Astrocyte (in vitro differentiated cells and primary cell): ENCODE measurements at regions not wholly inside any gene's neighbourhood (a gene's known extent, or its start where the extent isn't known, plus 50 kb on each side); places are given as distances from the start of the nearest gene placed in this dataset.

Experiments
- DNase-seq: peaks from one replicate; pipeline ENCODE4 v3.0.0-alpha.2; 2010; ENCODE audit warnings: low read depth
- FAIRE-seq: peaks from 2 replicates; lab custom pipeline; 2011; peaks lifted over from hg19 to GRCh38; lab: Jason Lieb, UNC
- H2AFZ ChIP-seq: 2 replicates; pipeline ENCODE4 v1.6.0; 2012; ENCODE audit warnings: low read depth, low read length, inconsistent platforms
- H3K27ac ChIP-seq: 2 replicates; pipeline ENCODE4 v1.5.1; 2011; ENCODE audit warnings: low read depth, low read length, inconsistent platforms
- H3K27me3 ChIP-seq: 2 replicates; pipeline ENCODE4 v1.6.0; 2011; ENCODE audit warnings: low read length, inconsistent platforms; ENCODE audit not compliant: insufficient read depth
- H3K36me3 ChIP-seq: 2 replicates; pipeline ENCODE4 v1.5.1; 2011; ENCODE audit warnings: low read length, inconsistent platforms; ENCODE audit not compliant: insufficient read depth
- H3K4me1 ChIP-seq: 2 replicates; pipeline ENCODE4 v1.5.1; 2011; ENCODE audit warnings: low read length, inconsistent platforms; ENCODE audit not compliant: insufficient read depth
- H3K4me2 ChIP-seq: 2 replicates; pipeline ENCODE4 v1.6.0; 2012; ENCODE audit warnings: low read length, inconsistent platforms
- H3K4me3 ChIP-seq: 2 replicates; pipeline ENCODE4 v1.5.1; 2011; ENCODE audit warnings: low read depth, mild to moderate bottlenecking, low read length, inconsistent platforms; ENCODE audit not compliant: insufficient read depth
- H3K79me2 ChIP-seq: 2 replicates; pipeline ENCODE4 v1.6.0; 2012; ENCODE audit warnings: mild to moderate bottlenecking, low read length, inconsistent platforms; ENCODE audit not compliant: insufficient read depth
- H3K9ac ChIP-seq: 2 replicates; pipeline ENCODE4 v1.6.0; 2012; ENCODE audit warnings: mild to moderate bottlenecking, low read length, inconsistent platforms
- H3K9me3 ChIP-seq: 2 replicates; pipeline ENCODE4 v1.5.1; 2012; ENCODE audit warnings: low read depth, mild to moderate bottlenecking, low read length, inconsistent platforms; ENCODE audit not compliant: insufficient read depth
- H4K20me1 ChIP-seq: 2 replicates; pipeline ENCODE4 v1.6.0; 2012; ENCODE audit warnings: low read length, inconsistent platforms; ENCODE audit not compliant: insufficient read depth
- H3K27ac Mint-ChIP-seq: one replicate; pipeline ENCODE4 v1.8.0; 2021; ENCODE audit warnings: mild to moderate bottlenecking, mixed read lengths; ENCODE audit not compliant: unreplicated experiment
- H3K27me3 Mint-ChIP-seq: one replicate; pipeline ENCODE4 v1.8.0; 2021; ENCODE audit warnings: low read depth, mixed read lengths; ENCODE audit not compliant: unreplicated experiment
- H3K36me3 Mint-ChIP-seq: one replicate; pipeline ENCODE4 v1.8.0; 2021; ENCODE audit warnings: low read depth, mixed read lengths; ENCODE audit not compliant: unreplicated experiment
- H3K4me1 Mint-ChIP-seq: one replicate; pipeline ENCODE4 v1.8.0; 2021; ENCODE audit warnings: low read depth, mixed read lengths; ENCODE audit not compliant: unreplicated experiment
- H3K4me3 Mint-ChIP-seq: one replicate; pipeline ENCODE4 v1.8.0; 2021; ENCODE audit warnings: mild to moderate bottlenecking, moderate library complexity, mixed read lengths; ENCODE audit not compliant: unreplicated experiment
- H3K9me3 Mint-ChIP-seq: one replicate; pipeline ENCODE4 v1.8.0; 2021; ENCODE audit warnings: mild to moderate bottlenecking, mixed read lengths; ENCODE audit not compliant: unreplicated experiment
- EZH2 ChIP-seq: IDR thresholded peaks from 2 replicates; pipeline ENCODE4 v1.6.1; 2012; ENCODE audit warnings: mild to moderate bottlenecking, low read length, inconsistent platforms; ENCODE audit not compliant: insufficient read depth
- TF ChIP-seq, protein P1 (sequence below): IDR thresholded peaks from 2 replicates; pipeline ENCODE4 v1.5.1; 2011; ENCODE audit warnings: low read depth, mild to moderate bottlenecking, inconsistent platforms, low read length, moderate library complexity; ENCODE audit not compliant: insufficient read depth

DNA sequence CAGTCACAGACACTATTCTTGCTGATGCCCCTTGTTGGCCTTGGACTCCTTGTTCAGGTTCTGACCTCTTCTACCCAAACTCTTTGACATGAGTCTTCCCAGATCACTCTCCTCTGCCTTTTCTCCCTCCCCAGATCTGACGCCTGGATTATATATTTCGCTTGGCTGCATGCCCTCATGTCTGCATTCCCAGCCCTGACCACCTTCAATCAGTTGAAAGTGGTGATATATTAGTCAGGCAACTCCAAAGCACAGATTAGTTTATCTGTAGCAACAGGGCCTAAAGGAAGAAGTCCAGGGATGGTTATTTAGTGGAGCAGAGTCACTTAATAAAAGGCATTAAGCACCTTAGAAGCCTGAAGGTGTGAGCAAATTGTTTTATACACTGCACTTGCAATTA is 110.0 kb upstream of the GUCA2B start:
- TF ChIP-seq, protein P1, sequence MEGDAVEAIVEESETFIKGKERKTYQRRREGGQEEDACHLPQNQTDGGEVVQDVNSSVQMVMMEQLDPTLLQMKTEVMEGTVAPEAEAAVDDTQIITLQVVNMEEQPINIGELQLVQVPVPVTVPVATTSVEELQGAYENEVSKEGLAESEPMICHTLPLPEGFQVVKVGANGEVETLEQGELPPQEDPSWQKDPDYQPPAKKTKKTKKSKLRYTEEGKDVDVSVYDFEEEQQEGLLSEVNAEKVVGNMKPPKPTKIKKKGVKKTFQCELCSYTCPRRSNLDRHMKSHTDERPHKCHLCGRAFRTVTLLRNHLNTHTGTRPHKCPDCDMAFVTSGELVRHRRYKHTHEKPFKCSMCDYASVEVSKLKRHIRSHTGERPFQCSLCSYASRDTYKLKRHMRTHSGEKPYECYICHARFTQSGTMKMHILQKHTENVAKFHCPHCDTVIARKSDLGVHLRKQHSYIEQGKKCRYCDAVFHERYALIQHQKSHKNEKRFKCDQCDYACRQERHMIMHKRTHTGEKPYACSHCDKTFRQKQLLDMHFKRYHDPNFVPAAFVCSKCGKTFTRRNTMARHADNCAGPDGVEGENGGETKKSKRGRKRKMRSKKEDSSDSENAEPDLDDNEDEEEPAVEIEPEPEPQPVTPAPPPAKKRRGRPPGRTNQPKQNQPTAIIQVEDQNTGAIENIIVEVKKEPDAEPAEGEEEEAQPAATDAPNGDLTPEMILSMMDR, result no peak
- no peak for TF ChIP-seq EZH2
- Histone ChIP-seq H3K4me3 (no peak overlapping the region), H3K27me3 (no peaks in the 10 kb centered on the region), H3K4me1 (no peaks in the 10 kb centered on the region), H2AFZ (no peak overlapping the region), H3K36me3 (no peaks in the 10 kb centered on the region), H3K9ac (no peak overlapping the region), H3K79me2 (no peaks in the 10 kb centered on the region), H3K9me3 (no peaks in the 10 kb centered on the region), H4K20me1 (no peaks in the 10 kb centered on the region), H3K4me2 (no peak overlapping the region), H3K27ac (no peak overlapping the region)
- Mint-ChIP-seq H3K27me3 (peaks cover 2% of the 10 kb centered on the region), H3K9me3 (no peaks in the 10 kb centered on the region), H3K36me3 (no peaks in the 10 kb centered on the region), H3K4me1 (no peaks in the 10 kb centered on the region), H3K27ac (no peak overlapping the region), H3K4me3 (no peak overlapping the region)
- no peak for FAIRE-seq
- no peak for DNase-seq

DNA sequence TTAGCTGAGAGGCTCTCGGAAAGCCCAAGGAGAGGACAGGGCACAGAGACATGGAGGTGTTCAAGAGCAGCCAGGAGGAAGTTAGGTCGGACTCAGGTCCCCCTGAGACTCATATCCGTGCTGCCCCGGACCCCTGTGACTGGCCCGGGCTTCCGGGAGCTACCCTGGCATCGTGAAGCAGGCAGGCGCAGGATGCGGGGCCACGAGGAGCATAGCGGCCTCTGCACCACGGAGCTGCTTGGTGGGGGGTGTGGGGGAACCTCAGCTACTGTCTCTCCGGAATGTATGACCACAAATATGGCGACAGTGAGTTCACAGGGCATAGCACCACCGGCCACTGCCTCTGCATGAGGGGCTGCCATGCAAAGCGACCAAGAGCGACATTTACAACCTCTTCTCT is 112.2 kb upstream of the GUCA2B start:
- Histone ChIP-seq H3K36me3 (no peaks in the 10 kb centered on the region), H2AFZ (no peak overlapping the region), H3K27me3 (no peaks in the 10 kb centered on the region), H3K79me2 (no peaks in the 10 kb centered on the region), H3K9ac (no peak overlapping the region), H3K4me3 (no peak overlapping the region), H4K20me1 (no peaks in the 10 kb centered on the region), H3K9me3 (no peaks in the 10 kb centered on the region), H3K4me1 (peaks cover 5% of the 10 kb centered on the region), H3K27ac (no peak overlapping the region), H3K4me2 (no peak overlapping the region)
- no peaks in the 10 kb centered on the region for H3K9me3 Mint-ChIP-seq
- H3K4me1 Mint-ChIP-seq, result no peaks in the 10 kb centered on the region
- H3K27me3 Mint-ChIP-seq, result peaks cover 2% of the 10 kb centered on the region
- H3K27ac Mint-ChIP-seq, result no peak overlapping the region
- no peak overlapping the region for H3K4me3 Mint-ChIP-seq
- no peaks in the 10 kb centered on the region for H3K36me3 Mint-ChIP-seq
- DNase-seq (no peak), FAIRE-seq (no peak)
- no peak for TF ChIP-seq EZH2
- TF ChIP-seq, protein P1, result no peak

DNA sequence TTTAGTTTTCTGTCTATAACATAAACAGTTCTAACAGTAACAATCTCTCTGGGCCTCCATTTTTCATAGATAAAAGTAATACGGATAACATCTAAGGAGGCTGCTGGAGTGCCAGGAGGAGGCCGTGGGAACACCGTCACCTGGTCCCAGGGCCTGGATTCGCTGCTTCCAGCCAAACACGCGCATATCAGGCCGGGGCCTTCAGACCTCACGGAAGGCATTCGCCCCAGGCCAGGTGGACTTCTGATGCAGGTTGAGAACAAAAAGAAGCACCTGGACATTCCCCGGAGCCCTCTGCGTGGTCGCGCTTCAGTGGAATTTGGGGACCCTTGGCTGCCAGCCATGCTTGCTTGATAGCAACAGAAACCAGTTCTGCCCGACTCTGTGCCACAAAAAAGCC is 113.1 kb upstream of the GUCA2B start:
- Histone ChIP-seq H3K4me2 (no peak overlapping the region), H3K27ac (no peak overlapping the region), H2AFZ (no peak overlapping the region), H4K20me1 (no peaks in the 10 kb centered on the region), H3K9me3 (no peaks in the 10 kb centered on the region), H3K79me2 (no peaks in the 10 kb centered on the region), H3K36me3 (no peaks in the 10 kb centered on the region), H3K4me1 (peaks cover 5% of the 10 kb centered on the region), H3K27me3 (no peaks in the 10 kb centered on the region), H3K4me3 (no peak overlapping the region), H3K9ac (no peak overlapping the region)
- FAIRE-seq (no peak), DNase-seq (no peak)
- Mint-ChIP-seq H3K36me3 (no peaks in the 10 kb centered on the region), H3K27ac (no peak overlapping the region), H3K27me3 (peaks cover 2% of the 10 kb centered on the region), H3K4me1 (no peaks in the 10 kb centered on the region), H3K4me3 (no peak overlapping the region), H3K9me3 (no peaks in the 10 kb centered on the region)
- TF ChIP-seq EZH2, result no peak
- TF ChIP-seq, protein P1, result no peak
